ENCODE measurements at regions not wholly inside any gene's neighbourhood (a gene's known extent, or its start where the extent isn't known, plus 50 kb on each side); places are given as distances from the start of the nearest gene placed in this dataset.

- DNase-seq (ENCODE audit: insufficient read length, low spot score) (no peak), FAIRE-seq (no peak)
- TF ChIP-seq TAF1 (IDR thresholded peaks at IDR 0.05; ENCODE audit: low read depth, low read length) (no peak), POLR2AphosphoS5 (IDR thresholded peaks at IDR 0.05; ENCODE audit: low read depth, low read length) (no peak), POLR2A (IDR thresholded peaks at IDR 0.05; ENCODE audit: low read depth, low read length) (no peak), SPI1 (IDR thresholded peaks at IDR 0.05; ENCODE audit: low read depth, low read length) (no peak)
Measured at GRCh38 chr1:105785021-105785420, 1271.5 kb upstream of the PRMT6 start.

GRCh38 chr1:105793536-105794146, 1262.8 kb upstream of the PRMT6 start:
- DNase-seq (ENCODE audit: insufficient read length, low spot score), result peak; percentile 19
- TF ChIP-seq SPI1 (IDR thresholded peaks at IDR 0.05; ENCODE audit: low read depth, low read length) (0 out of 2 replicates have a peak, but pooled peaks have one; percentile 18), PAX5 (IDR thresholded peaks at IDR 0.05; ENCODE audit: insufficient read depth, low read length, severe bottlenecking) (no peak)
- peak; percentile 9 for FAIRE-seq

GRCh38 chr1:105795741-105796140, 1260.7 kb upstream of the PRMT6 start:
- DNase-seq (ENCODE audit: insufficient read length, low spot score) (no peak), FAIRE-seq (no peak)
- TF ChIP-seq POU2F2 (IDR thresholded peaks at IDR 0.05; ENCODE audit: low read depth, low read length), result no peak
- no peak for TF ChIP-seq SPI1 (IDR thresholded peaks at IDR 0.05; ENCODE audit: low read depth, low read length)
- no peak for TF ChIP-seq TAF1 (IDR thresholded peaks at IDR 0.05; ENCODE audit: low read depth, low read length)
- no peak for TF ChIP-seq PAX5 (IDR thresholded peaks at IDR 0.05; ENCODE audit: insufficient read depth, low read length, severe bottlenecking)
- TF ChIP-seq POLR2A (IDR thresholded peaks at IDR 0.05; ENCODE audit: low read depth, low read length), result no peak
- TF ChIP-seq POLR2AphosphoS5 (IDR thresholded peaks at IDR 0.05; ENCODE audit: low read depth, low read length), result no peak

GRCh38 chr1:105830571-105831146, 1225.8 kb upstream of the PRMT6 start:
- DNase-seq (ENCODE audit: insufficient read length, low spot score), result no peak

GRCh38 chr1:105838071-105838470, 1218.4 kb upstream of the PRMT6 start:
- DNase-seq (ENCODE audit: insufficient read length, low spot score) (no peak), FAIRE-seq (no peak)
- TF ChIP-seq POLR2A (IDR thresholded peaks at IDR 0.05; ENCODE audit: low read depth, low read length) (no peak), PAX5 (IDR thresholded peaks at IDR 0.05; ENCODE audit: insufficient read depth, low read length, severe bottlenecking) (no peak), TAF1 (IDR thresholded peaks at IDR 0.05; ENCODE audit: low read depth, low read length) (no peak), SPI1 (IDR thresholded peaks at IDR 0.05; ENCODE audit: low read depth, low read length) (no peak), POU2F2 (IDR thresholded peaks at IDR 0.05; ENCODE audit: low read depth, low read length) (no peak), POLR2AphosphoS5 (IDR thresholded peaks at IDR 0.05; ENCODE audit: low read depth, low read length) (no peak)

More at GRCh38 chr1:105830571-105831146, 1225.8 kb upstream of the PRMT6 start:
- TF ChIP-seq SPI1 (IDR thresholded peaks at IDR 0.05; ENCODE audit: low read depth, low read length) (no peak), POLR2A (IDR thresholded peaks at IDR 0.05; ENCODE audit: low read depth, low read length) (no peak), POU2F2 (IDR thresholded peaks at IDR 0.05; ENCODE audit: low read depth, low read length) (no peak), POLR2AphosphoS5 (IDR thresholded peaks at IDR 0.05; ENCODE audit: low read depth, low read length) (no peak), PAX5 (IDR thresholded peaks at IDR 0.05; ENCODE audit: insufficient read depth, low read length, severe bottlenecking) (no peak), TAF1 (IDR thresholded peaks at IDR 0.05; ENCODE audit: low read depth, low read length) (no peak)
- FAIRE-seq, result no peak

- FAIRE-seq, result no peak
- no peak for TF ChIP-seq POU2F2 (IDR thresholded peaks at IDR 0.05; ENCODE audit: low read depth, low read length)
- TF ChIP-seq POLR2A (IDR thresholded peaks at IDR 0.05; ENCODE audit: low read depth, low read length), result no peak
- TF ChIP-seq PAX5 (IDR thresholded peaks at IDR 0.05; ENCODE audit: insufficient read depth, low read length, severe bottlenecking), result no peak
- TF ChIP-seq POLR2AphosphoS5 (IDR thresholded peaks at IDR 0.05; ENCODE audit: low read depth, low read length), result no peak
- no peak for TF ChIP-seq SPI1 (IDR thresholded peaks at IDR 0.05; ENCODE audit: low read depth, low read length)
Measured at GRCh38 chr1:105865546-105865945, 1190.9 kb upstream of the PRMT6 start.

GRCh38 chr1:105872817-105873216, 1183.7 kb upstream of the PRMT6 start:
- DNase-seq (ENCODE audit: insufficient read length, low spot score), result no peak
- FAIRE-seq, result no peak
- TF ChIP-seq POU2F2 (IDR thresholded peaks at IDR 0.05; ENCODE audit: low read depth, low read length), result no peak

More at GRCh38 chr1:105865546-105865945, 1190.9 kb upstream of the PRMT6 start:
- DNase-seq (ENCODE audit: insufficient read length, low spot score), result no peak

- FAIRE-seq (no peak), DNase-seq (ENCODE audit: insufficient read length, low spot score) (no peak)
- TF ChIP-seq POU2F2 (IDR thresholded peaks at IDR 0.05; ENCODE audit: low read depth, low read length), result no peak
- no peak for TF ChIP-seq TAF1 (IDR thresholded peaks at IDR 0.05; ENCODE audit: low read depth, low read length)
- TF ChIP-seq POLR2A (IDR thresholded peaks at IDR 0.05; ENCODE audit: low read depth, low read length), result no peak
- TF ChIP-seq SPI1 (IDR thresholded peaks at IDR 0.05; ENCODE audit: low read depth, low read length), result peak; percentile 29; the same call in 1 of the 2 replicates
- no peak for TF ChIP-seq PAX5 (IDR thresholded peaks at IDR 0.05; ENCODE audit: insufficient read depth, low read length, severe bottlenecking)
Measured at GRCh38 chr1:105874621-105875020, 1181.9 kb upstream of the PRMT6 start.

- no peak for TF ChIP-seq PAX5 (IDR thresholded peaks at IDR 0.05; ENCODE audit: insufficient read depth, low read length, severe bottlenecking)
- no peak for TF ChIP-seq TAF1 (IDR thresholded peaks at IDR 0.05; ENCODE audit: low read depth, low read length)
- TF ChIP-seq POLR2AphosphoS5 (IDR thresholded peaks at IDR 0.05; ENCODE audit: low read depth, low read length), result no peak
- TF ChIP-seq POU2F2 (IDR thresholded peaks at IDR 0.05; ENCODE audit: low read depth, low read length), result no peak
- no peak for TF ChIP-seq POLR2A (IDR thresholded peaks at IDR 0.05; ENCODE audit: low read depth, low read length)
- no peak for TF ChIP-seq SPI1 (IDR thresholded peaks at IDR 0.05; ENCODE audit: low read depth, low read length)
- FAIRE-seq (no peak), DNase-seq (ENCODE audit: insufficient read length, low spot score) (no peak)
Measured at GRCh38 chr1:105886309-105886708, 1170.2 kb upstream of the PRMT6 start.

GRCh38 chr1:105891308-105891707, 1165.2 kb upstream of the PRMT6 start:
- TF ChIP-seq POLR2AphosphoS5 (IDR thresholded peaks at IDR 0.05; ENCODE audit: low read depth, low read length) (no peak), TAF1 (IDR thresholded peaks at IDR 0.05; ENCODE audit: low read depth, low read length) (no peak), POU2F2 (IDR thresholded peaks at IDR 0.05; ENCODE audit: low read depth, low read length) (no peak), POLR2A (IDR thresholded peaks at IDR 0.05; ENCODE audit: low read depth, low read length) (no peak), SPI1 (IDR thresholded peaks at IDR 0.05; ENCODE audit: low read depth, low read length) (no peak), PAX5 (IDR thresholded peaks at IDR 0.05; ENCODE audit: insufficient read depth, low read length, severe bottlenecking) (no peak)
- DNase-seq (ENCODE audit: insufficient read length, low spot score) (no peak), FAIRE-seq (no peak)
